GM12874 (cell line): ENCODE measurements at regions not wholly inside any gene's neighbourhood (a gene's known extent, or its start where the extent isn't known, plus 50 kb on each side); places are given as distances from the start of the nearest gene placed in this dataset.

Experiments used
- TF ChIP-seq, protein P1 (sequence below): IDR thresholded peaks from 2 replicates; pipeline ENCODE4 v1.5.1; 2011; ENCODE audit warnings: low read depth, mild to moderate bottlenecking, control low read depth, low read length, moderate library complexity; ENCODE audit not compliant: insufficient read depth

DNA sequence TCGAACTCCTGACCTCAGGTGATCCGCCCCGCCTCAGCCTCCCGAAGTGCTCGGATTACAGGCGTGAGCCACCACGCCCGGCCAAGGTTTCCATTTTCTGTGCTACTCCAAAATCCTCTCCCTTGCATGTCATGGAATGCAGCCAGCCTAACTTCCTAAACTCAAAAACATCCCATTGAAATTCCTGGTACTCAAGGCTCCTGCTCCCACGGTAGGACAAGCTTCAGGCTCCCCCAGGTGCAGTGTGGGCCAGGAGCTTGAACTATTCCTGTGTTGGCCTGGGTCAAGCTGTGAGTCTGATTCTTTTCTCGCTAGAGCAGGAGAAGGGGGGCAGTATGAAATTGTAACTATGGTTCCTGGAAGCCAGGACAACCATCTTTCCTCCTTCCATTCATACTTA, 97.1 kb downstream of the RPL27A start:
- TF ChIP-seq, protein P1, sequence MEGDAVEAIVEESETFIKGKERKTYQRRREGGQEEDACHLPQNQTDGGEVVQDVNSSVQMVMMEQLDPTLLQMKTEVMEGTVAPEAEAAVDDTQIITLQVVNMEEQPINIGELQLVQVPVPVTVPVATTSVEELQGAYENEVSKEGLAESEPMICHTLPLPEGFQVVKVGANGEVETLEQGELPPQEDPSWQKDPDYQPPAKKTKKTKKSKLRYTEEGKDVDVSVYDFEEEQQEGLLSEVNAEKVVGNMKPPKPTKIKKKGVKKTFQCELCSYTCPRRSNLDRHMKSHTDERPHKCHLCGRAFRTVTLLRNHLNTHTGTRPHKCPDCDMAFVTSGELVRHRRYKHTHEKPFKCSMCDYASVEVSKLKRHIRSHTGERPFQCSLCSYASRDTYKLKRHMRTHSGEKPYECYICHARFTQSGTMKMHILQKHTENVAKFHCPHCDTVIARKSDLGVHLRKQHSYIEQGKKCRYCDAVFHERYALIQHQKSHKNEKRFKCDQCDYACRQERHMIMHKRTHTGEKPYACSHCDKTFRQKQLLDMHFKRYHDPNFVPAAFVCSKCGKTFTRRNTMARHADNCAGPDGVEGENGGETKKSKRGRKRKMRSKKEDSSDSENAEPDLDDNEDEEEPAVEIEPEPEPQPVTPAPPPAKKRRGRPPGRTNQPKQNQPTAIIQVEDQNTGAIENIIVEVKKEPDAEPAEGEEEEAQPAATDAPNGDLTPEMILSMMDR, result no peak

DNA sequence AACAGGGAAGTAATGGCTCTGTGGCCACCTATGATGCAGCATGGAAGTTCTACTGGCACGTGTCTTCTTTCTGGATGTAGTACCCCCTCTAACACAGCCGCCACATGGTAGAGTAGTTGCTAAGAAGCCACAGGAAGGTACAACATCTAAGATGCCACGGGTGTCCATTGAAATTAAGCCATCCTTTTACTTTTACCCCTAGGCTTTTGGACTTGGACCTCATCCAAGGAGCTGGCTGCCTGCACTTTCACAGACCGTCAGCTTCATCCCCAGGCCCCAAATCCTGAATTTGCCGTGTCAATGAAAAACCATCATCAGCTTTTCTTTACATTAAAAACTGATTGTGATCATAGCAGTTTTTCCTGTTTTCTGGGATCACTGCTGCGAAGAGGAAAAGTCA, 102.4 kb downstream of the RPL27A start:
- TF ChIP-seq, protein P1, result no peak

- TF ChIP-seq, protein P1, result no peak
Observed at GRCh38 chr11:8785457-8785856, 102.9 kb downstream of the RPL27A start.

DNA sequence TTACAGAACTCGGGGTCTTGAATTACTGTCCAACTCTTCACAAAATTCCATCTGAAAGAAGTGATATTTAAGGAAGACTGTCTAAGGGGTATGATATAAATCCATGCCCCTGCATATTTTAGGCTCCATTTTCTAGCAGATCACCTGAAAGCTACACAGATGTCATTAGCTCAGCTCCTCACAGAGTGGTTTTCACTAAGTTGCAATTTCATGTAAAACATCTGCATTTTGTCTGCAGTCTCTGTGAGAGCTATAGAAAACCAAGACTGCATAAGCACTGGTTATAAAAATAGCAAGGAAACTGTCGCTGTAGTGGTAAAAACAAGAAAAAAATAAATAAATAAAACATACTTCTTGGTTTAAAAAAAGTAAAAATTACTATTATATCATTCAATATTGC, 103.4 kb downstream of the RPL27A start:
- TF ChIP-seq, protein P1, result no peak

GRCh38 chr11:8786933-8787332, 104.3 kb downstream of the RPL27A start:
- TF ChIP-seq, protein P1, result no peak

- TF ChIP-seq, protein P1, result no peak
Observed at GRCh38 chr11:8787372-8787771, 104.8 kb downstream of the RPL27A start.

GRCh38 chr11:8788616-8789015, 106.0 kb downstream of the RPL27A start:
- TF ChIP-seq, protein P1, result no peak

DNA sequence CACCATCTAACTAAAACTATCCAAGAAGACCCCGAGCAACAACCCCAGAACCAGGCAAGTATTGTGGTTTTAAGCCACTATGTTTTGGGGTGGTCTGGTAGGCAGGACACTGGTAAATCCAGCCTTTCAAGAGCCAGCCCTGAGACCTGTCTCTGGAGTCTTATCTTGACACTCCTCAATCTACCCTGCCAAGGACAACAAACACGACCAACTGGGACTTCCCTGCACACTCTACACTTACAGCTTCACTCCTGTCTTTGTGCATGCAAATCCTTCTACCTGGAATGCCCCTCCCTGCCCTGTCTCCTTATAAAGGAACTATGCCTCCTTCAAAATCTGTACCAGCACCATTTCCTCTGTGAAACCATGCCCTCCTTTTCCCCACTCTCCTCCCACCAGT, 107.3 kb downstream of the RPL27A start:
- TF ChIP-seq, protein P1, result no peak
